H1 (cell line): ENCODE measurements at regions not wholly inside any gene's neighbourhood (a gene's known extent, or its start where the extent isn't known, plus 50 kb on each side); places are given as distances from the start of the nearest gene placed in this dataset.

Source experiments
- CTCF ChIA-PET: fragments of 300-600 bp; sonication (Branson Sonifier 250); formaldehyde crosslinking; loops from one replicate; lab custom pipeline; 2021; ENCODE audit not compliant: partially characterized antibody; lab: Charles Lee
- POLR2A ChIA-PET: fragments of 300-600 bp; sonication (Branson Sonifier 250); formaldehyde crosslinking; loops from one replicate; lab custom pipeline; 2021; ENCODE audit warnings: inconsistent platforms; ENCODE audit not compliant: partially characterized antibody; lab: Charles Lee
- DNase-seq, 2 experiments: peaks; one replicate each; pipeline versions ENCODE4 v3.0.0 to v3.0.0-alpha.2; 2010 to 2022; ENCODE audit warnings: low spot score in 2 of 2, low read depth in 1 of 2, mixed read lengths in 1 of 2
- FAIRE-seq: peaks from 2 replicates; lab custom pipeline; 2011; peaks lifted over from hg19 to GRCh38; lab: Jason Lieb, UNC
- H2AFZ ChIP-seq: 2 replicates; pipeline ENCODE4 v1.8.1; 2012; ENCODE audit warnings: low read length, inconsistent platforms
- H2AK5ac ChIP-seq: 2 replicates; pipeline ENCODE4 v1.6.1; 2013; ENCODE audit warnings: low read depth, low read length
- H2BK120ac ChIP-seq: replicated peaks from 2 replicates; pipeline ENCODE3; 2013; ENCODE audit warnings: low read depth, low read length, inconsistent platforms
- H2BK12ac ChIP-seq: 2 replicates; pipeline ENCODE4 v1.6.1; 2013; ENCODE audit warnings: low read depth, low read length
- H2BK15ac ChIP-seq: 2 replicates; pipeline ENCODE4 v1.6.1; 2013; ENCODE audit warnings: low read length
- H2BK20ac ChIP-seq: 2 replicates; pipeline ENCODE4 v1.6.1; 2013; ENCODE audit warnings: low read length
- H2BK5ac ChIP-seq: 2 replicates; pipeline ENCODE4 v1.6.1; 2013; ENCODE audit warnings: low read depth, low read length
- H3K14ac ChIP-seq: 2 replicates; pipeline ENCODE4 v1.6.1; 2013; ENCODE audit warnings: inconsistent platforms; ENCODE audit not compliant: insufficient read length
- H3K18ac ChIP-seq: 2 replicates; pipeline ENCODE4 v1.6.1; 2013; ENCODE audit warnings: low read length; ENCODE audit errors: extremely low read depth
- H3K23ac ChIP-seq: 2 replicates; pipeline ENCODE4 v1.6.1; 2013; ENCODE audit warnings: inconsistent platforms; ENCODE audit not compliant: insufficient read length
- H3K23me2 ChIP-seq: 2 replicates; pipeline ENCODE4 v1.6.1; 2013; ENCODE audit warnings: low read depth, low read length
- H3K27ac ChIP-seq: 2 replicates; pipeline ENCODE4 v1.6.1; 2011; ENCODE audit warnings: low read depth, low read length, inconsistent platforms
- H3K27me3 ChIP-seq, 4 experiments: replicated peaks in 1 of 4; 1 replicate in 1 of 4; 2 replicates in 3 of 4; pipeline versions ENCODE4 v1.6.1 to v1.8.1; 2011 to 2013; ENCODE audit warnings: low read length in 3 of 4, mild to moderate bottlenecking in 3 of 4, inconsistent platforms in 2 of 4, mixed read lengths in 2 of 4, moderate library complexity in 1 of 4; ENCODE audit not compliant: control insufficient read depth in 3 of 4, insufficient read depth in 3 of 4; ENCODE audit errors: extremely low read depth in 1 of 4
- H3K36me3 ChIP-seq, 4 experiments: 2 replicates each; pipeline versions ENCODE4 v1.6.1 to v1.8.1; 2011 to 2013; ENCODE audit warnings: mild to moderate bottlenecking in 4 of 4, low read length in 3 of 4, moderate library complexity in 2 of 4, control low read depth in 1 of 4, inconsistent platforms in 1 of 4; ENCODE audit not compliant: insufficient read depth in 4 of 4, control insufficient read depth in 2 of 4
- H3K4ac ChIP-seq: replicated peaks from 2 replicates; pipeline ENCODE3; 2013; ENCODE audit warnings: low read length, low read depth, mixed read lengths, inconsistent platforms; ENCODE audit not compliant: insufficient read length
- H3K4me1 ChIP-seq, 4 experiments: replicated peaks in 1 of 4; 1 replicate in 1 of 4; 2 replicates in 3 of 4; pipeline versions ENCODE4 v1.6.1 to v1.8.1; 2011 to 2013; ENCODE audit warnings: low read length in 3 of 4, inconsistent platforms in 2 of 4, mixed read lengths in 1 of 4; ENCODE audit not compliant: insufficient read depth in 4 of 4, control insufficient read depth in 3 of 4
- H3K4me2 ChIP-seq, 2 experiments: 2 replicates each; pipeline versions ENCODE4 v1.6.1 to v1.8.1; 2011 to 2013; ENCODE audit warnings: low read depth in 2 of 2, low read length in 2 of 2, control low read depth in 1 of 2, inconsistent platforms in 1 of 2, mild to moderate bottlenecking in 1 of 2; ENCODE audit not compliant: insufficient read depth in 1 of 2
- H3K4me3 ChIP-seq, 4 experiments: fragments of 200-600, 300-600 bp in 1 of 4; sonication (generic), shearing (Covaris generic), sonication (Bioruptor Twin) in 1 of 4; 2 replicates each; pipeline versions ENCODE4 v1.5.1 to v1.8.1; 2011 to 2016; ENCODE audit warnings: low read length in 4 of 4, low read depth in 3 of 4, control low read depth in 2 of 4, inconsistent platforms in 2 of 4, mild to moderate bottlenecking in 2 of 4, mixed read lengths in 1 of 4, moderate library complexity in 1 of 4; ENCODE audit not compliant: insufficient read depth in 2 of 4; ENCODE audit errors: extremely low read depth in 1 of 4
- H3K56ac ChIP-seq: replicated peaks from 2 replicates; pipeline ENCODE3; 2013; ENCODE audit warnings: low read depth, mild to moderate bottlenecking, mixed read lengths, low read length, inconsistent platforms; ENCODE audit not compliant: insufficient read length
- H3K79me1 ChIP-seq: 2 replicates; pipeline ENCODE4 v1.6.1; 2013; ENCODE audit warnings: low read depth, low read length, control low read depth
- H3K79me2 ChIP-seq, 2 experiments: 2 replicates each; pipeline versions ENCODE4 v1.6.1 to v1.8.1; 2012 to 2013; ENCODE audit warnings: low read length in 2 of 2, mild to moderate bottlenecking in 2 of 2, inconsistent platforms in 1 of 2; ENCODE audit not compliant: insufficient read depth in 2 of 2, control insufficient read depth in 1 of 2
- H3K9ac ChIP-seq, 4 experiments: replicated peaks in 1 of 4; 1 replicate in 1 of 4; 2 replicates in 3 of 4; pipeline versions ENCODE4 v1.6.1 to v1.8.1; 2011 to 2013; ENCODE audit warnings: low read depth in 3 of 4, low read length in 3 of 4, control low read depth in 2 of 4, mild to moderate bottlenecking in 2 of 4, moderate library complexity in 2 of 4, inconsistent platforms in 1 of 4; ENCODE audit errors: extremely low read depth in 1 of 4
- H3K9me3 ChIP-seq, 2 experiments: 2 replicates each; pipeline versions ENCODE4 v1.6.1 to v1.8.1; 2012 to 2013; ENCODE audit warnings: mild to moderate bottlenecking in 2 of 2, moderate library complexity in 2 of 2, control low read depth in 1 of 2, inconsistent platforms in 1 of 2, low read depth in 1 of 2, low read length in 1 of 2, mixed read lengths in 1 of 2; ENCODE audit not compliant: insufficient read depth in 2 of 2
- H4K20me1 ChIP-seq, 2 experiments: replicated peaks in 1 of 2; 2 replicates each; pipeline versions ENCODE3 to v1.8.1; 2011 to 2013; ENCODE audit warnings: inconsistent platforms in 2 of 2, low read length in 2 of 2, mild to moderate bottlenecking in 1 of 2; ENCODE audit not compliant: insufficient read depth in 2 of 2, control insufficient read depth in 1 of 2
- H4K5ac ChIP-seq: 2 replicates; pipeline ENCODE4 v1.6.1; 2013; ENCODE audit warnings: low read length, low read depth, mixed read lengths, inconsistent platforms; ENCODE audit not compliant: insufficient read length
- H4K8ac ChIP-seq: 2 replicates; pipeline ENCODE4 v1.8.0; 2013; ENCODE audit warnings: mild to moderate bottlenecking, moderate library complexity, low read length, inconsistent platforms; ENCODE audit not compliant: insufficient read depth; ENCODE audit errors: extremely low read depth
- H4K91ac ChIP-seq: replicated peaks from 2 replicates; pipeline ENCODE3; 2013; ENCODE audit warnings: low read length, mixed read lengths, inconsistent platforms; ENCODE audit not compliant: insufficient read length
- ATF2 ChIP-seq: IDR thresholded peaks from 2 replicates; pipeline ENCODE4 v1.6.1; 2012; ENCODE audit warnings: low read length, inconsistent platforms
- BCL11A ChIP-seq, 2 experiments: IDR thresholded peaks; one replicate each; pipeline ENCODE4 v1.6.1; 2011; ENCODE audit warnings: low read depth in 2 of 2, low read length in 2 of 2, mild to moderate bottlenecking in 2 of 2
- CTCF ChIP-seq, 3 experiments: IDR thresholded peaks; 1 replicate in 2 of 3; 2 replicates in 1 of 3; pipeline versions ENCODE4 v1.5.1 to v1.6.1; 2011; ENCODE audit warnings: low read length in 3 of 3, mild to moderate bottlenecking in 3 of 3, inconsistent platforms in 2 of 3, low read depth in 1 of 3, moderate library complexity in 1 of 3; ENCODE audit not compliant: insufficient read depth in 1 of 3; ENCODE audit errors: control extremely low read depth in 1 of 3
- EGR1 ChIP-seq: IDR thresholded peaks from 2 replicates; pipeline ENCODE4 v1.6.1; 2011; ENCODE audit warnings: low read depth, low read length, borderline replicate concordance
- GABPA ChIP-seq: IDR thresholded peaks from 2 replicates; pipeline ENCODE4 v1.6.1; 2011; ENCODE audit warnings: mild to moderate bottlenecking, low read length, moderate library complexity, borderline replicate concordance; ENCODE audit not compliant: insufficient read depth
- HDAC6 ChIP-seq: IDR thresholded peaks from one replicate; pipeline ENCODE4 v1.7.1; 2012; ENCODE audit warnings: low read depth, mild to moderate bottlenecking, inconsistent platforms, low read length, moderate library complexity
- KDM1A ChIP-seq: fragments of 200-600, 300-600 bp; sonication (generic); IDR thresholded peaks from 2 replicates; pipeline ENCODE4 v1.7.1; 2016; ENCODE audit warnings: mild to moderate bottlenecking, low read length, borderline replicate concordance
- KDM4A ChIP-seq: IDR thresholded peaks from one replicate; pipeline ENCODE4 v1.7.1; 2012; ENCODE audit warnings: low read depth, mild to moderate bottlenecking, moderate library complexity, low read length, inconsistent platforms; ENCODE audit not compliant: severe bottlenecking
- NRF1 ChIP-seq: IDR thresholded peaks from 2 replicates; pipeline ENCODE4 v1.6.1; 2011; ENCODE audit warnings: mild to moderate bottlenecking, low read depth, low read length, improper control_type of control experiment
- POLR2AphosphoS5 ChIP-seq: IDR thresholded peaks from 2 replicates; pipeline ENCODE4 v1.6.1; 2011; ENCODE audit warnings: low read depth, low read length
- WGBS, 2 experiments: shearing (Covaris generic) in 1 of 2; methylation state at CpG; one replicate each; pipeline versions ENCODE4 v1.1.6 to v1.1.7; 2013 to 2015; ENCODE audit warnings: low lambda C conversion rate in 2 of 2, mixed read lengths in 2 of 2, inconsistent platforms in 1 of 2, low coverage in 1 of 2, missing lambda C conversion rate in 1 of 2; ENCODE audit not compliant: insufficient replicate concordance in 2 of 2, insufficient coverage in 1 of 2, insufficient read length in 1 of 2; ENCODE audit errors: extremely low coverage in 1 of 2, missing lambda C conversion rate in 1 of 2; 5-methylcytosine and 5-hydroxymethylcytosine counted together

GRCh38 chr12:105856048-105856405, 282.7 kb downstream of the NUAK1 start:
- DNase-seq: no peak
- Histone ChIP-seq H3K4me2 (no peak overlapping the region), H2BK120ac (no peak overlapping the region), H3K18ac (no peak overlapping the region), H3K14ac (no peak overlapping the region), H3K27ac (no peak overlapping the region), H2BK12ac (no peak overlapping the region), H3K27me3 (no peaks in the 10 kb centered on the region), H3K36me3 (no peaks in the 10 kb centered on the region), H3K9ac (no peak overlapping the region), H3K23me2 (no peaks in the 10 kb centered on the region; the same call in 1 of the 2 replicates), H3K23ac (no peak overlapping the region), H3K56ac (no peak overlapping the region), H2BK5ac (no peak overlapping the region), H2BK20ac (no peak overlapping the region), H4K5ac (no peak overlapping the region), H3K79me1 (no peaks in the 10 kb centered on the region), H2AK5ac (no peak overlapping the region), H4K8ac (no peak overlapping the region), H4K20me1 (peaks cover 0 to 2% of the 10 kb centered on the region in 2 experiments), H3K4me3 (no peak overlapping the region), H3K79me2 (no peaks in the 10 kb centered on the region), H2AFZ (no peak overlapping the region), H3K4me1 (peaks cover 0 to 3% (median 0%) of the 10 kb centered on the region in 4 experiments; a peak in 1 of 7 replicates), H3K9me3 (no peaks in the 10 kb centered on the region), H3K4ac (no peak overlapping the region), H2BK15ac (no peak overlapping the region), H4K91ac (no peak overlapping the region)
- 93% methylated on average over 2 of the region's 2 CpGs; no CpG with 5 or more reads in 1 of the 2 experiments for WGBS, 2 experiments
- FAIRE-seq: no peak
- ChIA-PET POLR2A (no interaction called here), CTCF (no interaction called here)
- TF ChIP-seq BCL11A (IDR thresholded peaks at IDR 0.05; ENCODE audit: low read depth in 2 of 2, low read length in 2 of 2): no peak
- no peak for TF ChIP-seq NRF1
- no peak for TF ChIP-seq POLR2AphosphoS5
- no peak for TF ChIP-seq CTCF (IDR thresholded peaks at IDR 0.05; ENCODE audit: control extremely low read depth in 1 of 3, insufficient read depth in 1 of 3, low read depth in 1 of 3, low read length in 3 of 3)
- no peak for TF ChIP-seq GABPA
- no peak for TF ChIP-seq HDAC6
- TF ChIP-seq EGR1: no peak
- TF ChIP-seq KDM4A: no peak
- TF ChIP-seq ATF2: no peak
- TF ChIP-seq KDM1A: no peak
